HL-60 (cell line): ENCODE measurements at regions not wholly inside any gene's neighbourhood (a gene's known extent, or its start where the extent isn't known, plus 50 kb on each side); places are given as distances from the start of the nearest gene placed in this dataset.

Experiments
- DNase-seq, 2 experiments: peaks; one replicate each; pipeline ENCODE4 v3.0.0-alpha.2; 2010 to 2020; ENCODE audit warnings: low read depth in 1 of 2, low spot score in 1 of 2
- H3K27ac ChIP-seq: fragments of 250-450 bp; sonication (Bioruptor Pico); replicated peaks from 2 replicates; pipeline ENCODE4 v1.5.1; 2020; ENCODE audit warnings: mild to moderate bottlenecking, moderate library complexity
- H3K27me3 ChIP-seq: fragments of 250-450 bp; sonication (Bioruptor Pico); 2 replicates; pipeline ENCODE4 v1.5.1; 2021; ENCODE audit warnings: mild to moderate bottlenecking, moderate library complexity; ENCODE audit not compliant: insufficient read depth, poor library complexity, severe bottlenecking
- H3K4me3 ChIP-seq: replicated peaks from 2 replicates; pipeline ENCODE4 v1.5.1; 2011; ENCODE audit warnings: mild to moderate bottlenecking, control low read depth, low read length; ENCODE audit not compliant: insufficient read depth
- CTCF ChIP-seq: IDR thresholded peaks from one replicate; pipeline ENCODE4 v1.5.1; 2011; ENCODE audit warnings: low read length, control low read depth, inconsistent platforms; ENCODE audit not compliant: insufficient read depth
- GABPA ChIP-seq: IDR thresholded peaks from 2 replicates; pipeline ENCODE4 v1.6.1; 2012; ENCODE audit warnings: low read depth
- POLR2AphosphoS5 ChIP-seq: IDR thresholded peaks from 2 replicates; pipeline ENCODE4 v1.6.1; 2012; ENCODE audit warnings: low read depth
- REST ChIP-seq: IDR thresholded peaks from 2 replicates; pipeline ENCODE4 v1.6.1; 2012; ENCODE audit warnings: low read depth; ENCODE audit not compliant: insufficient replicate concordance
- SPI1 ChIP-seq: IDR thresholded peaks from 2 replicates; pipeline ENCODE4 v1.6.1; 2012; ENCODE audit warnings: low read depth, mild to moderate bottlenecking, borderline replicate concordance

GRCh38 chr5:77152441-77152840 is 58.0 kb upstream of the PDE8B start:
- Histone ChIP-seq H3K27ac (no peak overlapping the region), H3K27me3 (no peaks in the 10 kb centered on the region), H3K4me3 (no peak overlapping the region)
- no peak for DNase-seq
- no peak for TF ChIP-seq CTCF
- TF ChIP-seq SPI1: no peak
- TF ChIP-seq REST: no peak
- no peak for TF ChIP-seq POLR2AphosphoS5
- no peak for TF ChIP-seq GABPA

GRCh38 chr5:77151501-77151900 is 59.0 kb upstream of the PDE8B start:
- DNase-seq: no peak
- H3K27ac ChIP-seq: no peak overlapping the region
- TF ChIP-seq GABPA (no peak), REST (no peak), POLR2AphosphoS5 (no peak), CTCF (no peak), SPI1 (no peak)
- no peaks in the 10 kb centered on the region for H3K27me3 ChIP-seq
- H3K4me3 ChIP-seq: no peak overlapping the region

DNA sequence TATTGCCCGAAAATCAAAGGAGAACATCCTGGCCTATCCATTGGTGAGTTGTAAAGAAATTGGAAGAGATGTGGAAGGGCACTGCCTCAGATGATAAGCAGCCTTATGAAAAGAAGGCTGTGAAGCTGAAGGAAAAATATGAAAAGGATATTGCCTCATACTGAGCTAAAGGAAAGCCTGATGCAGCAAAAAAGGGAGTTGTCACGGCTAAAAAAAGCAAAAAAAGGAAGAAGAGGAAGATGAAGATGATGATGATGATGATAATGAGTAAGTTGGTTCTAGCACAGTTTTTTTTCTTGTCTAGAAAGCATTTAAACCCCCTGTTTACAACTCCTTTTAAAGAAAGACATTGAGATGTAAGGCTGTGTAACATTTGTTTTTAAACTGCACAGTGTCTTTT is 59.8 kb upstream of the ZBED3 start:
- H3K4me3 ChIP-seq: no peak overlapping the region
- no peak overlapping the region for H3K27ac ChIP-seq
- TF ChIP-seq CTCF (no peak), SPI1 (no peak)
- no peaks in the 10 kb centered on the region for H3K27me3 ChIP-seq
- DNase-seq: no peak

DNA sequence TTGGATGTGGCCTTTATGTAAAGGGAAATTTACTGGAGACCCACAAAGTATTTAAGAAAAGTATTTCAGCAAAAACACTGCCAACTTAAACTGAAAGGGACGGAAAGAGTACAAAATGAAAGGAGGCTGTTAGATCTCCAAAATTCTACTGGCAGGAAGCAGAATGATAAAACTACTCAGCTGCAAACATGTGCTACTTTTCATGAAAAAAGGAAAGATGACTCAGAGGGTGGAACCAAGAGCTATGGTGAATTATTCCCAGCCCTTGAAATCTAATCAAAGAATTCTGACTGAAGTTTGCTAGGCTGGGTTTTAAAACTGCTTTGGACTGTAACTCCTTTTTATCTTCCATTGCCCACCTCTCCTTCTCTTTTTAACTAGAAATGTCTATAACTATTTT is 58.6 kb upstream of the ZBED3 start:
- no peak overlapping the region for H3K4me3 ChIP-seq
- no peak for DNase-seq

More for the DNA sequence above, 58.6 kb upstream of the ZBED3 start:
- no peaks in the 10 kb centered on the region for H3K27me3 ChIP-seq
- TF ChIP-seq REST: no peak
- TF ChIP-seq CTCF: no peak
- TF ChIP-seq POLR2AphosphoS5: no peak
- no peak for TF ChIP-seq SPI1
- no peak for TF ChIP-seq GABPA
- H3K27ac ChIP-seq: no peak overlapping the region
